K562 (cell line): ENCODE measurements at regions not wholly inside any gene's neighbourhood (a gene's known extent, or its start where the extent isn't known, plus 50 kb on each side); places are given as distances from the start of the nearest gene placed in this dataset.

Source experiments
- ATAC-seq: fragments of 200-7000 bp; cut with Tn5 transposase; 3 replicates; pipeline ENCODE4 v1.9.1; 2020; ENCODE audit warnings: moderate library complexity
- BruUV-seq: library from RNA; stranded (reverse); fragments of 400-500 nt; replicated peaks from 2 replicates; lab custom pipeline; 2021; lab: Mats Ljungman, UMichigan
- CTCF ChIA-PET: fragments of 300-600 bp; formaldehyde crosslinking; extraction: SDS; loops from one replicate; lab custom pipeline; 2021; ENCODE audit warnings: low intra/inter-chr PET ratio; lab: Yijun Ruan, JAX
- POLR2A ChIA-PET: fragments of 300-600, 350-650 bp; sonication (Branson Sonifier 250); formaldehyde crosslinking; extraction: SDS; loops from one replicate; lab custom pipeline; 2021; ENCODE audit warnings: antibody characterized with exemption, inconsistent platforms; lab: Yijun Ruan, JAX
- DNase-seq, 4 experiments: peaks; one replicate each; pipeline versions ENCODE4 v3.0.0 to v3.0.0-alpha.2; 2011 to 2018; ENCODE audit warnings: low spot score in 3 of 4, mixed read lengths in 3 of 4; ENCODE audit errors: extremely low read depth in 1 of 4
- FAIRE-seq: peaks from 2 replicates; lab custom pipeline; 2011; peaks lifted over from hg19 to GRCh38; lab: Jason Lieb, UNC
- H2AFZ ChIP-seq: 2 replicates; pipeline ENCODE4 v1.6.0; 2011; ENCODE audit warnings: low read depth, low read length, control low read depth, inconsistent platforms
- H3K27ac ChIP-seq: fragments of 200-600 bp; 3 replicates; pipeline ENCODE4 v1.8.0; 2011; ENCODE audit warnings: low read depth, mild to moderate bottlenecking, control low read depth, inconsistent platforms, low read length, moderate library complexity, mixed read lengths; ENCODE audit errors: extremely low read depth
- H3K27me3 ChIP-seq, 2 experiments: fragments of 300-600 bp in 1 of 2; 2 replicates in 1 of 2; 3 replicates in 1 of 2; pipeline versions ENCODE4 v1.6.0 to v1.8.0; 2011; ENCODE audit warnings: inconsistent platforms in 2 of 2, low read length in 2 of 2, mild to moderate bottlenecking in 1 of 2, mixed read lengths in 1 of 2, moderate library complexity in 1 of 2; ENCODE audit not compliant: control insufficient read depth in 2 of 2, insufficient read depth in 2 of 2
- H3K36me3 ChIP-seq: fragments of 300-600 bp; 3 replicates; pipeline ENCODE4 v1.8.0; 2011; ENCODE audit warnings: mild to moderate bottlenecking, low read length, inconsistent platforms; ENCODE audit not compliant: control insufficient read depth, insufficient read depth
- H3K4me1 ChIP-seq, 2 experiments: fragments of 200-600 bp in 1 of 2; replicated peaks in 1 of 2; 2 replicates in 1 of 2; 3 replicates in 1 of 2; pipeline versions ENCODE4 v1.5.1 to v1.8.0; 2011; ENCODE audit warnings: inconsistent platforms in 2 of 2, low read length in 2 of 2, mild to moderate bottlenecking in 1 of 2, mixed read lengths in 1 of 2, moderate library complexity in 1 of 2; ENCODE audit not compliant: control insufficient read depth in 2 of 2, insufficient read depth in 2 of 2
- H3K4me2 ChIP-seq: 2 replicates; pipeline ENCODE4 v1.6.1; 2011; ENCODE audit warnings: low read length, control low read depth, inconsistent platforms, mixed read lengths; ENCODE audit not compliant: insufficient read depth
- H3K4me3 ChIP-seq: fragments of 200-600 bp; sonication (generic), shearing (Covaris generic); 2 replicates; pipeline ENCODE4 v1.5.1; 2016; ENCODE audit warnings: control low read depth, inconsistent platforms
- H3K79me2 ChIP-seq: fragments of 200-600 bp; 3 replicates; pipeline ENCODE4 v1.8.0; 2011; ENCODE audit warnings: low read length, inconsistent platforms; ENCODE audit not compliant: control insufficient read depth, insufficient read depth
- H3K9ac ChIP-seq, 2 experiments: 2 replicates each; pipeline versions ENCODE4 v1.6.0 to v1.6.1; 2011; ENCODE audit warnings: low read depth in 2 of 2, low read length in 2 of 2, control low read depth in 1 of 2, inconsistent platforms in 1 of 2, mild to moderate bottlenecking in 1 of 2, mixed read lengths in 1 of 2; ENCODE audit not compliant: insufficient read depth in 1 of 2
- H3K9me1 ChIP-seq: one replicate; pipeline ENCODE4 v1.6.0; 2011; ENCODE audit warnings: inconsistent platforms, mild to moderate bottlenecking, low read length, moderate library complexity; ENCODE audit not compliant: control insufficient read depth, insufficient read depth
- H3K9me3 ChIP-seq: replicated peaks from 2 replicates; pipeline ENCODE4 v1.5.1; 2011; ENCODE audit warnings: low read depth, low read length, inconsistent platforms; ENCODE audit not compliant: control insufficient read depth, insufficient read depth
- H4K20me1 ChIP-seq: replicated peaks from 2 replicates; pipeline ENCODE4 v1.6.1; 2011; ENCODE audit warnings: low read length, inconsistent platforms, mixed read lengths; ENCODE audit not compliant: control insufficient read depth, insufficient read depth
- AFF1 ChIP-seq, 2 experiments: fragments of 450-650 bp; IDR thresholded peaks; 2 replicates each; pipeline ENCODE4 v1.6.1; 2018; ENCODE audit warnings: mild to moderate bottlenecking in 2 of 2, low read depth in 1 of 2; ENCODE audit not compliant: partially characterized antibody in 2 of 2
- DEAF1 ChIP-seq: fragments of 450-650 bp; formaldehyde crosslinking; IDR thresholded peaks from 2 replicates; pipeline ENCODE4 v1.4.0; 2020; ENCODE audit warnings: mild to moderate bottlenecking, moderate library complexity
- FOXP1 ChIP-seq: sonication (generic); formaldehyde crosslinking; IDR thresholded peaks from 2 replicates; pipeline ENCODE4 v1.8.0; 2022; ENCODE audit warnings: mild to moderate bottlenecking, missing genetic modification reagents
- GATAD2A ChIP-seq: fragments of 450-650 bp; IDR thresholded peaks from 2 replicates; pipeline ENCODE4 v1.6.1; 2017
- HES1 ChIP-seq: fragments of 450-650 bp; IDR thresholded peaks from 2 replicates; pipeline ENCODE4 v1.6.1; 2016; ENCODE audit warnings: low read depth, mild to moderate bottlenecking, moderate library complexity
- LARP7 ChIP-seq: fragments of 450-650 bp; IDR thresholded peaks from 2 replicates; pipeline ENCODE4 v1.6.1; 2016
- MTA1 ChIP-seq: fragments of 450-650 bp; IDR thresholded peaks from 2 replicates; pipeline ENCODE4 v1.6.1; 2017; ENCODE audit warnings: borderline replicate concordance
- SOX6 ChIP-seq: fragments of 450-650 bp; IDR thresholded peaks from 2 replicates; pipeline ENCODE4 v1.6.1; 2014; ENCODE audit warnings: mild to moderate bottlenecking
- SRF ChIP-seq, 2 experiments: fragments of 250-450, 450-650 bp in 1 of 2; sonication (Bioruptor Pico) in 1 of 2; sonication (generic) in 1 of 2; formaldehyde crosslinking; IDR thresholded peaks; 2 replicates each; pipeline versions ENCODE4 v1.5.0 to v1.5.1; 2020 to 2022; ENCODE audit warnings: mild to moderate bottlenecking in 1 of 2, missing genetic modification reagents in 1 of 2
- STAT5B ChIP-seq: fragments of 250-450 bp; sonication (Bioruptor Pico); IDR thresholded peaks from 2 replicates; pipeline ENCODE4 v1.8.0; 2021; ENCODE audit warnings: mild to moderate bottlenecking, inconsistent platforms
- ZNF197 ChIP-seq: fragments of 200-800 bp; sonication (Bioruptor generic); IDR thresholded peaks from 2 replicates; pipeline ENCODE4 v1.6.1; 2016; ENCODE audit warnings: low read depth, missing genetic modification characterization, missing compliant biosample characterization
- ZNF668 ChIP-seq: fragments of 250-450 bp; sonication (Bioruptor Pico); IDR thresholded peaks from 2 replicates; pipeline ENCODE4 v1.8.0; 2022; ENCODE audit warnings: mild to moderate bottlenecking, inconsistent platforms
- ZSCAN29 ChIP-seq: fragments of 450-650 bp; IDR thresholded peaks from 2 replicates; pipeline ENCODE4 v1.6.1; 2017
- WGBS: fragments of 100-300 bp; shearing (Covaris generic); methylation state at CpG from one replicate; pipeline ENCODE4 v1.1.6; 2016; ENCODE audit warnings: low coverage, mixed read lengths; ENCODE audit not compliant: insufficient coverage; ENCODE audit errors: missing lambda C conversion rate; 5-methylcytosine and 5-hydroxymethylcytosine counted together
- in situ Hi-C: fragments of 300-500 bp; cut with MboI; formaldehyde crosslinking; loops from 4 replicates; pipeline ENCODE4 v1.15.0; 2018; ENCODE audit warnings: inconsistent platforms, mixed read lengths
- intact Hi-C: fragments of 100-400 bp; cut with micrococcal nuclease; formaldehyde crosslinking; loops from 2 replicates; pipeline ENCODE4 v1.14.2; 2022

- TF ChIP-seq AFF1 (IDR thresholded peaks at IDR 0.05; ENCODE audit: low read depth in 1 of 2, partially characterized antibody in 2 of 2) = no peak
Measured at GRCh38 chr1:93810316-93810715, 68.7 kb downstream of the DNTTIP2 start (continued).

GRCh38 chr1:93808871-93809270 is 70.1 kb downstream of the DNTTIP2 start:
- no peaks in the 10 kb centered on the region; a peak in 1 of 5 replicates for H3K4me1 ChIP-seq
- H3K27me3 ChIP-seq = peaks cover 6 to 10% of the 10 kb centered on the region in 2 experiments; a peak in 2 of 5 replicates
- no peaks in the 10 kb centered on the region for H3K9me3 ChIP-seq
- no TSS peak for BruUV-seq
- no peaks in the 10 kb centered on the region for H3K79me2 ChIP-seq
- no peaks in the 10 kb centered on the region for H4K20me1 ChIP-seq
- in situ Hi-C loops (no loop called here), intact Hi-C loops (no loop called here)
- H3K4me3 ChIP-seq = no peak overlapping the region
- ATAC-seq (no peak), DNase-seq (no peak)
- H3K9me1 ChIP-seq = no peaks in the 10 kb centered on the region
- H3K36me3 ChIP-seq = no peaks in the 10 kb centered on the region
- 17% methylated on average over 2 of the region's 2 CpGs for WGBS
- H3K4me2 ChIP-seq = no peak overlapping the region
- CTCF ChIA-PET = no interaction called here
- H2AFZ ChIP-seq = no peak overlapping the region
- H3K27ac ChIP-seq = no peak overlapping the region
- no peak for TF ChIP-seq ZNF668
- TF ChIP-seq LARP7 = no peak
- no peak for TF ChIP-seq SOX6
- TF ChIP-seq DEAF1 (CRISPR knock-in tag) = no peak
- TF ChIP-seq GATAD2A = no peak
- no peak for TF ChIP-seq STAT5B
- TF ChIP-seq FOXP1 (CRISPR knock-in tag) = no peak
- no peak for TF ChIP-seq ZNF197 (CRISPR knock-in tag)
- no peak for TF ChIP-seq MTA1
- TF ChIP-seq ZSCAN29 = no peak
- TF ChIP-seq SRF (CRISPR knock-in tag; IDR thresholded peaks at IDR 0.05) = no peak
- no peak for TF ChIP-seq HES1
- TF ChIP-seq, all 486 proteins: peak for 0
- H3K9ac ChIP-seq = no peak overlapping the region
- FAIRE-seq = no peak
- POLR2A ChIA-PET = no interaction called here
